GM21360 (cell line): ENCODE measurements at regions not wholly inside any gene's neighbourhood (a gene's known extent, or its start where the extent isn't known, plus 50 kb on each side); places are given as distances from the start of the nearest gene placed in this dataset.

Experiments
- ATAC-seq: cut with Tn5 transposase; IDR thresholded peaks from one replicate; pipeline ENCODE4 v1.9.1; 2021; ENCODE audit warnings: mild to moderate bottlenecking, moderate library complexity; ENCODE audit not compliant: unreplicated experiment

DNA sequence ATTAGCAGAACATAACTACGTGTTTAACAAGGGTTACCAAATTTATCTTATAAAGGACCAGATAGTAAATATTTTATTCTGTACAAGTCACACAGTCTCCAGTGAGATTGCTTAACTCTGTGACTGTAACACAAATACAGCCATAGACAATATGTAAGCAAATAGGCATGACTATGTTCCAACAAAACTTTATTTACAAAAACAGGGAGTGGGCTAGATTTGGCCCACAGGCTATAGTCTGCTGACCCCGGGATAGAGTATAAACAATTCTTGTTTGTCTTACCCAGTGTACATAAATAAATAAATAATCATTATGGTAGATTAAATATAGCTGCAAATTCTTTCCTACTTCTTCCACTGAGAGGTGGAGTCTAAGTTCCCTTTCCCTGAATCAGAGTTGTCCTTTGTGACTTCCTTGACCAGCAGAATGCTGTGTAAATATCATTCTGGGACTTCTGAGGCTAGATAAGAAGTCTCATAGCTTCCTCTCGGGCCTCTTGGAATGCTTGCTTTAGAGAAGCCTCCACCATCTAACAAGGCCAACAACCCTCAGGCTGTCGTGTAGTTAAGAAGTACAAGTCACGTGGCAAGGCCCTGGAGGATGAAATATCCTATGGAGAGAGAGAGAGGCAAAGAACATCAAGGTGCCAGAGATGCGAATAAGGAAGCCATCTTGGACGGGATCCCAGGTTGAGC lies 59.1 kb upstream of the TMEM244 start:
- ATAC-seq, result no peak

DNA sequence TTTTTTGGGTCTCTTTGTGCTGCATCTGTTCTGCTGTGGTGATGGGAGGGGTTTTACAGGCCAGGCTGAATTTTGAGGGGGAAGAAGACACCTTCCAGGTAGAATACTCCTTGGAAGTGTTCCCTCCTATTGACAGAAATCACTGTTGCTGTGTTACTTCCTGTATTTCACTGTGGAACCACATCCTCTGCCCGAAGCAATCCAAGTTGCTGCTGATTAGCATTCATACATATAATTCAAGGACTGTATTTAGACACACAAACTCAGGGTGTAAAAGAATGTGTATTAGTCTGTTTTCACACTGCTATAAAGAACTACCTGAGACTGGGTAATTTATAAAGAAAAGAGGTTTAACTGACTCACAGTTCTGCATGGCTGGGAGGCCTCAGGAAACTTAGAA lies 50.6 kb upstream of the TMEM244 start:
- no peak for ATAC-seq
